Endothelial cell of umbilical vein (primary cell): ENCODE measurements at regions not wholly inside any gene's neighbourhood (a gene's known extent, or its start where the extent isn't known, plus 50 kb on each side); places are given as distances from the start of the nearest gene placed in this dataset.

Experiments
- CTCF ChIP-seq, 2 donors: IDR thresholded peaks; 1 replicate in 1 of 2; 2 replicates in 1 of 2; pipeline ENCODE4 v1.5.1; 2011; ENCODE audit warnings: low read length in 2 of 2, mild to moderate bottlenecking in 2 of 2, moderate library complexity in 2 of 2, control low read depth in 1 of 2, inconsistent platforms in 1 of 2, low read depth in 1 of 2; ENCODE audit not compliant: insufficient read depth in 1 of 2; ENCODE audit errors: extremely low read depth in 1 of 2
- EZH2 ChIP-seq: IDR thresholded peaks from 2 replicates; pipeline ENCODE4 v1.6.1; 2012; ENCODE audit warnings: borderline replicate concordance, low read depth, mild to moderate bottlenecking, moderate library complexity, low read length, inconsistent platforms; ENCODE audit not compliant: severe bottlenecking
- JUN ChIP-seq: IDR thresholded peaks from 2 replicates; pipeline ENCODE4 v1.6.1; 2011; ENCODE audit warnings: borderline replicate concordance, low read depth; ENCODE audit not compliant: insufficient read length, insufficient read depth
- MYC ChIP-seq: IDR thresholded peaks from one replicate; pipeline ENCODE4 v1.6.1; 2011; ENCODE audit warnings: mild to moderate bottlenecking, low read depth, low read length
- POLR2A ChIP-seq: IDR thresholded peaks from 2 replicates; pipeline ENCODE4 v1.6.1; 2012; ENCODE audit warnings: low read depth, mild to moderate bottlenecking, control low read depth, low read length
- POLR2AphosphoS5 ChIP-seq: IDR thresholded peaks from 2 replicates; pipeline ENCODE4 v1.6.1; 2012; ENCODE audit warnings: low read depth, mild to moderate bottlenecking, control low read depth, low read length, moderate library complexity; ENCODE audit not compliant: insufficient read depth

DNA sequence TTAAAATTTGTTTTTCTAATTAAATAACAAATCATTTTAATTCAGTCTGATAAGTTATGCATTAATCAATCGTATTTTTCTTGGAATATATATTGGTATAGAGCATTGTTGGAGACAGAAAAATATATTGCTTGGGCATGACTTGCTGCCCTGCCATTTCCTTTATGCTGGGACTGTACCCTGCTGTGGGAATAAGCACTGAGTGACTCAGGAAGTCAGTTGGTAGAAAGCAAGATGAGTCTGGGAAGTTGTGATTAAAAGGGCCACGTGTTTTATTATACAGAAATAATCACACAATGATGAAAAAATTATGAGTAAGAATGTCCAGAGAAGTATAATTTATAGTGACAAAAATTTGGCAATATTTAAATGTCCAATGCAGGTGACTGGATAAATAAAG lies 139.5 kb downstream of the KIF18A start:
- TF ChIP-seq EZH2 (no peak), CTCF (IDR thresholded peaks at IDR 0.05; ENCODE audit: extremely low read depth in 1 of 2, insufficient read depth in 1 of 2, low read depth in 1 of 2, low read length in 2 of 2) (no peak), MYC (no peak), POLR2A (no peak), POLR2AphosphoS5 (no peak), JUN (no peak)
